Kasumi-1 (cell line): ENCODE measurements at regions not wholly inside any gene's neighbourhood (a gene's known extent, or its start where the extent isn't known, plus 50 kb on each side); places are given as distances from the start of the nearest gene placed in this dataset.

Experiments
- DNase-seq, 2 experiments: peaks; one replicate each; lab custom pipeline; 2025; lab: John Stamatoyannopoulos, UW

- DNase-seq = no peak
These were observed 69.1 kb upstream of the NTM start for GRCh38 chr11:131301306-131301705.

- no peak for DNase-seq
These were observed 67.6 kb upstream of the NTM start for GRCh38 chr11:131302836-131303235.

GRCh38 chr11:131303611-131304119 is 66.8 kb upstream of the NTM start:
- DNase-seq = no peak

DNA sequence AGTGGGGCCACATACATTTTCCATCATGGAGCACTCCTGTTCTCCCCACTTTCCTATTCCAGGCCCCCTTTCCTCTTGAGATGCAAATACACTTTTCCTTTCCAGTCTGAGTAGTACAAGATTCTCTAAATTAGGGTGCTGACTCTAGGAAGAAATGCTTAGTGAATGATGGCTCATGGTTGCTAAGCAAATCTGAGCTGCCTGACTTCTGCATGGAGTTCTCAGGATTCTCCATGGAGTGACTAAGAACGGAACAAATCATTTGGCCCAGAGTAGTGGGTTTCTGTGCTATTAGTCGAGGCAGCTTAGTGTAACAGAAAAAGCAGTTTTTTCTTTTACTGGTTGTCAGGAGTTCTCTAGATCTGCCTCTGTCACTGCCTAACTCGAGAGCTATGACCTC is 65.4 kb upstream of the NTM start:
- DNase-seq = no peak

GRCh38 chr11:131307506-131307905 is 62.9 kb upstream of the NTM start:
- DNase-seq = no peak

DNA sequence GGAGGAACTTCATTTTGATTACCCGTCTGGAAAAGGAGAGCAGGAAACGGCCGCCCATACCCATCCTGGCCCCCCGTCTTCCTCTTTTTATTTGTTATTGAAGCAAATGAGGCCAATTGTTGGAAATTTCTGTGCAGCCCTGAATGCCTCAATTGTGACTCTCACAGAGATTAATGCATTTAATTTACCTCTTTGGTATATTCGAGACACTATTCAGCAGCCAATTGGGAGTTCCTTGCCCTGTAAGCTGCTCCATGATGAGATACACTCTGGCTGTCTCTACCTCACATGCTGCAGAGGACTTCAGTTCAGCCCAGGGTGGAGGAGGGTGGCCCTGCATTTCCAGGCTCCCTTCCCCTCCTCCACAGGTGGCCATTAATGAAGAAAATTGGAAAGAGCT is 60.6 kb upstream of the NTM start:
- DNase-seq = no peak

GRCh38 chr11:131311776-131312514 is 58.5 kb upstream of the NTM start:
- no peak for DNase-seq
